Upper lobe of left lung (tissue), 6 donors: ENCODE measurements at regions not wholly inside any gene's neighbourhood (a gene's known extent, or its start where the extent isn't known, plus 50 kb on each side); places are given as distances from the start of the nearest gene placed in this dataset.

ENCODE experiments used
- ATAC-seq, 2 donors: fragments of 200-7000 bp; cut with Tn5 transposase; one replicate each; pipeline ENCODE4 v1.9.1; 2022; ENCODE audit warnings: mild to moderate bottlenecking in 2 of 2, moderate library complexity in 2 of 2; ENCODE audit not compliant: low FRiP score in 2 of 2
- DNase-seq, 2 donors: peaks; one replicate each; pipeline ENCODE4 v3.0.0-alpha.2; 2019 to 2020
- H3K27ac ChIP-seq, 4 donors: fragments of 200-600 bp; sonication (generic); one replicate each; pipeline ENCODE4 v1.5.1; 2016 to 2019
- H3K27me3 ChIP-seq, 4 donors: fragments of 200-600 bp; sonication (generic); one replicate each; pipeline ENCODE4 v1.5.1; 2017 to 2019
- H3K36me3 ChIP-seq, 4 donors: fragments of 200-600 bp; sonication (generic); one replicate each; pipeline ENCODE4 v1.5.1; 2016 to 2019
- H3K4me1 ChIP-seq, 4 donors: fragments of 200-600 bp; sonication (generic); one replicate each; pipeline ENCODE4 v1.5.1; 2018 to 2019
- H3K4me3 ChIP-seq, 4 donors: fragments of 200-600 bp; sonication (generic); one replicate each; pipeline ENCODE4 v1.5.1; 2017 to 2019; ENCODE audit warnings: mild to moderate bottlenecking in 2 of 4, moderate library complexity in 1 of 4
- H3K9me3 ChIP-seq, 4 donors: fragments of 200-600 bp; sonication (generic); one replicate each; pipeline ENCODE4 v1.5.1; 2018 to 2019
- CTCF ChIP-seq, 6 experiments: fragments of 450-650 bp in 4 of 6; fragments of 200-600 bp in 2 of 6; sonication (generic) in 2 of 6; IDR thresholded peaks; one replicate each; pipeline ENCODE4 v1.5.1; 2016 to 2019; ENCODE audit warnings: antibody characterized with exemption in 6 of 6
- EP300 ChIP-seq, 4 donors: sonication (generic); formaldehyde crosslinking; IDR thresholded peaks; one replicate each; pipeline ENCODE4 v1.5.1; 2017; ENCODE audit warnings: antibody characterized with exemption in 4 of 4, control low read depth in 2 of 4
- POLR2A ChIP-seq, 4 donors: fragments of 450-650 bp; IDR thresholded peaks; one replicate each; pipeline ENCODE4 v1.5.1; 2016 to 2017; ENCODE audit warnings: antibody characterized with exemption in 4 of 4, mild to moderate bottlenecking in 2 of 4
- POLR2AphosphoS5 ChIP-seq, 2 donors: sonication (generic); formaldehyde crosslinking; IDR thresholded peaks; one replicate each; pipeline ENCODE4 v1.5.1; 2017; ENCODE audit warnings: antibody characterized with exemption in 2 of 2
- WGBS, 2 donors: methylation state at CpG; one replicate each; pipeline ENCODE4 v1.1.5; 2017 to 2018; 5-methylcytosine and 5-hydroxymethylcytosine counted together
- donor health status: DM: no; HTN: no; CAD: no; lungs with moderate emphysema.
- donor health status: DM: no; HTN: yes; CAD: no; lungs with severe emphysema.

GRCh38 chr5:92906798-92907376 is 674.1 kb downstream of the NR2F1-AS1 start:
- TF ChIP-seq EP300 (IDR thresholded peaks at IDR 0.05) (no peak), POLR2AphosphoS5 (IDR thresholded peaks at IDR 0.05) (no peak), CTCF (IDR thresholded peaks at IDR 0.05) (no peak), POLR2A (IDR thresholded peaks at IDR 0.05) (no peak)
- 89 to 90% methylated on average over 6 of the region's 6 CpGs for WGBS, 2 donors
- ATAC-seq = no peak

GRCh38 chr5:92904021-92904420 is 677.0 kb downstream of the NR2F1-AS1 start:
- no peaks in the 10 kb centered on the region for H3K36me3 ChIP-seq
- H3K4me3 ChIP-seq = no peak overlapping the region
- no peaks in the 10 kb centered on the region for H3K4me1 ChIP-seq
- ATAC-seq (no peak), DNase-seq (no peak)
- H3K27me3 ChIP-seq = no peaks in the 10 kb centered on the region
- 74 to 82% methylated on average over 3 of the region's 3 CpGs for WGBS, 2 donors
- no peaks in the 10 kb centered on the region for H3K9me3 ChIP-seq
- no peak overlapping the region for H3K27ac ChIP-seq
- TF ChIP-seq POLR2AphosphoS5 (IDR thresholded peaks at IDR 0.05) (no peak), EP300 (IDR thresholded peaks at IDR 0.05) (no peak), CTCF (IDR thresholded peaks at IDR 0.05) (no peak), POLR2A (IDR thresholded peaks at IDR 0.05) (no peak)

More at GRCh38 chr5:92906798-92907376, 674.1 kb downstream of the NR2F1-AS1 start:
- Histone ChIP-seq H3K27ac (no peak overlapping the region), H3K27me3 (no peaks in the 10 kb centered on the region), H3K4me3 (no peak overlapping the region), H3K4me1 (no peaks in the 10 kb centered on the region), H3K9me3 (no peaks in the 10 kb centered on the region), H3K36me3 (no peaks in the 10 kb centered on the region)
- DNase-seq = no peak

GRCh38 chr5:92899611-92900010 is 681.4 kb downstream of the NR2F1-AS1 start:
- H3K27ac ChIP-seq = no peak overlapping the region
- H3K9me3 ChIP-seq = no peaks in the 10 kb centered on the region
- no peak for TF ChIP-seq CTCF (IDR thresholded peaks at IDR 0.05)
- no peak for TF ChIP-seq POLR2A (IDR thresholded peaks at IDR 0.05)
- no peak overlapping the region for H3K4me3 ChIP-seq
- DNase-seq = no peak
- H3K27me3 ChIP-seq = no peaks in the 10 kb centered on the region
- H3K36me3 ChIP-seq = no peaks in the 10 kb centered on the region
- ATAC-seq = no peak
- WGBS, 2 donors = 67 to 90% methylated on average over 4 of the region's 4 CpGs
- no peaks in the 10 kb centered on the region for H3K4me1 ChIP-seq

- H3K4me1 ChIP-seq = no peaks in the 10 kb centered on the region
- no peaks in the 10 kb centered on the region for H3K9me3 ChIP-seq
- H3K36me3 ChIP-seq = no peaks in the 10 kb centered on the region
- TF ChIP-seq POLR2A (IDR thresholded peaks at IDR 0.05) (no peak), EP300 (IDR thresholded peaks at IDR 0.05) (no peak), POLR2AphosphoS5 (IDR thresholded peaks at IDR 0.05) (no peak), CTCF (IDR thresholded peaks at IDR 0.05) (no peak)
- H3K27me3 ChIP-seq = no peaks in the 10 kb centered on the region
- no peak for DNase-seq
- H3K4me3 ChIP-seq = no peak overlapping the region
- no peak overlapping the region for H3K27ac ChIP-seq
- no peak for ATAC-seq
Measured at GRCh38 chr5:92896722-92897121, 684.3 kb downstream of the NR2F1-AS1 start.

- Histone ChIP-seq H3K4me1 (no peaks in the 10 kb centered on the region), H3K4me3 (no peak overlapping the region), H3K27me3 (no peaks in the 10 kb centered on the region), H3K36me3 (no peaks in the 10 kb centered on the region), H3K9me3 (no peaks in the 10 kb centered on the region), H3K27ac (no peak overlapping the region)
- no peak for DNase-seq
- TF ChIP-seq POLR2A (IDR thresholded peaks at IDR 0.05) (no peak), POLR2AphosphoS5 (IDR thresholded peaks at IDR 0.05) (no peak), CTCF (IDR thresholded peaks at IDR 0.05) (no peak), EP300 (IDR thresholded peaks at IDR 0.05) (no peak)
- ATAC-seq = no peak
- WGBS, 2 donors = 79 to 80% methylated on average over 2 of the region's 2 CpGs
Measured at GRCh38 chr5:92890841-92891244, 690.2 kb downstream of the NR2F1-AS1 start.
